ENCODE measurements at regions not wholly inside any gene's neighbourhood (a gene's known extent, or its start where the extent isn't known, plus 50 kb on each side); places are given as distances from the start of the nearest gene placed in this dataset.

- 78% methylated on average over 3 of the region's 3 CpGs for WGBS
- H3K4me3 ChIP-seq: no peak overlapping the region
- no peak for DNase-seq (ENCODE audit: low spot score)
- H3K36me3 ChIP-seq: no peaks in the 10 kb centered on the region
- intact Hi-C loops (cut with DNase I): no loop called here
- no peaks in the 10 kb centered on the region for H3K9me3 ChIP-seq
- no peaks in the 10 kb centered on the region for H3K4me1 ChIP-seq (replicated peaks)
- no peak for TF ChIP-seq CTCF (IDR thresholded peaks at IDR 0.05)
- no peak for TF ChIP-seq POLR2A (IDR thresholded peaks at IDR 0.05)
- TF ChIP-seq POLR2AphosphoS5 (IDR thresholded peaks at IDR 0.05): no peak
- no peak overlapping the region for H3K27ac ChIP-seq
- H3K27me3 ChIP-seq (replicated peaks; ENCODE audit: insufficient read depth): no peaks in the 10 kb centered on the region
These were observed 683.3 kb downstream of the IRS1 start for GRCh38 chr2:226116346-226116745.

- Histone ChIP-seq H3K4me3 (no peak overlapping the region), H3K27me3 (replicated peaks; ENCODE audit: insufficient read depth) (no peaks in the 10 kb centered on the region), H3K27ac (no peak overlapping the region), H3K36me3 (no peaks in the 10 kb centered on the region), H3K9me3 (no peaks in the 10 kb centered on the region), H3K4me1 (replicated peaks) (no peaks in the 10 kb centered on the region)
- no peak for DNase-seq (ENCODE audit: low spot score)
- intact Hi-C loops (cut with DNase I): no loop called here
- TF ChIP-seq CTCF (IDR thresholded peaks at IDR 0.05) (no peak), POLR2A (IDR thresholded peaks at IDR 0.05) (no peak), POLR2AphosphoS5 (IDR thresholded peaks at IDR 0.05) (peak; percentile 56)
- WGBS: 33% methylated on average over 1 of the region's 1 CpG
These were observed 683.8 kb downstream of the IRS1 start for GRCh38 chr2:226115832-226116200.

GRCh38 chr2:226115102-226115831 is 684.4 kb downstream of the IRS1 start:
- Histone ChIP-seq H3K4me3 (no peak overlapping the region), H3K36me3 (no peaks in the 10 kb centered on the region), H3K27me3 (replicated peaks; ENCODE audit: insufficient read depth) (no peaks in the 10 kb centered on the region), H3K4me1 (replicated peaks) (no peaks in the 10 kb centered on the region), H3K27ac (no peak overlapping the region), H3K9me3 (no peaks in the 10 kb centered on the region)
- no peak for TF ChIP-seq CTCF (IDR thresholded peaks at IDR 0.05)
- TF ChIP-seq POLR2AphosphoS5 (IDR thresholded peaks at IDR 0.05): no peak
- no peak for TF ChIP-seq POLR2A (IDR thresholded peaks at IDR 0.05)
- no peak for DNase-seq (ENCODE audit: low spot score)
- 23% methylated on average over 3 of the region's 3 CpGs for WGBS
- intact Hi-C loops (cut with DNase I): no loop called here

GRCh38 chr2:226114436-226114835 is 685.2 kb downstream of the IRS1 start:
- WGBS: 88% methylated on average over 5 of the region's 5 CpGs
- no peaks in the 10 kb centered on the region for H3K4me1 ChIP-seq (replicated peaks)
- TF ChIP-seq POLR2AphosphoS5 (IDR thresholded peaks at IDR 0.05): no peak
- TF ChIP-seq CTCF (IDR thresholded peaks at IDR 0.05): no peak
- no peak for TF ChIP-seq POLR2A (IDR thresholded peaks at IDR 0.05)
- no peaks in the 10 kb centered on the region for H3K27me3 ChIP-seq (replicated peaks; ENCODE audit: insufficient read depth)
- H3K9me3 ChIP-seq: no peaks in the 10 kb centered on the region
- no peak overlapping the region for H3K4me3 ChIP-seq
- no peaks in the 10 kb centered on the region for H3K36me3 ChIP-seq
- H3K27ac ChIP-seq: no peak overlapping the region
- intact Hi-C loops (cut with DNase I): no loop called here
- DNase-seq (ENCODE audit: low spot score): no peak
